ENCODE measurements at regions not wholly inside any gene's neighbourhood (a gene's known extent, or its start where the extent isn't known, plus 50 kb on each side); places are given as distances from the start of the nearest gene placed in this dataset.

GRCh38 chr2:176626796-176627195, 357.6 kb downstream of the MTX2 start:
- CTCF ChIA-PET = no interaction called here
- no peak for TF ChIP-seq CTCF (IDR thresholded peaks at IDR 0.05; ENCODE audit: insufficient read depth in 1 of 2, low read depth in 1 of 2, low read length in 1 of 2, severe bottlenecking in 1 of 2, unreplicated experiment in 1 of 2)
- Mint-ChIP-seq H3K27ac (ENCODE audit: unreplicated experiment) (no peak overlapping the region), H3K36me3 (ENCODE audit: insufficient read depth, unreplicated experiment) (no peaks in the 10 kb centered on the region), H3K9me3 (ENCODE audit: unreplicated experiment) (no peaks in the 10 kb centered on the region), H3K27me3 (ENCODE audit: insufficient read depth, unreplicated experiment) (peaks cover 26% of the 10 kb centered on the region), H3K4me1 (ENCODE audit: low read depth, unreplicated experiment) (no peaks in the 10 kb centered on the region), H3K4me3 (ENCODE audit: unreplicated experiment) (no peak overlapping the region)
- Histone ChIP-seq H3K4me1 (no peaks in the 10 kb centered on the region), H3K9me3 (no peaks in the 10 kb centered on the region), H3K4me3 (ENCODE audit: low read depth, low read length) (no peak overlapping the region), H3K36me3 (ENCODE audit: control insufficient read depth, insufficient read depth, low read length) (no peaks in the 10 kb centered on the region), H3K27me3 (replicated peaks; ENCODE audit: control insufficient read depth, insufficient read depth, low read length) (no peaks in the 10 kb centered on the region; the same call in 1 of the 2 replicates)
- POLR2A ChIA-PET = no interaction called here
- no peak for DNase-seq
- intact Hi-C loops (cut with micrococcal nuclease; ENCODE audit: unreplicated experiment) = no loop called here
- BruUV-seq (replicated peaks) = no TSS peak

- POLR2A ChIA-PET = no interaction called here
- peaks cover 23% of the 10 kb centered on the region for H3K27me3 Mint-ChIP-seq (ENCODE audit: insufficient read depth, unreplicated experiment)
- H3K4me1 ChIP-seq = no peaks in the 10 kb centered on the region
- H3K4me3 Mint-ChIP-seq (ENCODE audit: unreplicated experiment) = no peak overlapping the region
- no peaks in the 10 kb centered on the region for H3K36me3 ChIP-seq (ENCODE audit: control insufficient read depth, insufficient read depth, low read length)
- no peak for DNase-seq
- no peaks in the 10 kb centered on the region for H3K4me1 Mint-ChIP-seq (ENCODE audit: low read depth, unreplicated experiment)
- H3K9me3 ChIP-seq = no peaks in the 10 kb centered on the region
- no peaks in the 10 kb centered on the region; the same call in 1 of the 2 replicates for H3K27me3 ChIP-seq (replicated peaks; ENCODE audit: control insufficient read depth, insufficient read depth, low read length)
- H3K9me3 Mint-ChIP-seq (ENCODE audit: unreplicated experiment) = no peaks in the 10 kb centered on the region
- H3K4me3 ChIP-seq (ENCODE audit: low read depth, low read length) = no peak overlapping the region
- H3K27ac Mint-ChIP-seq (ENCODE audit: unreplicated experiment) = no peak overlapping the region
- CTCF ChIA-PET = no interaction called here
- intact Hi-C loops (cut with micrococcal nuclease; ENCODE audit: unreplicated experiment) = no loop called here
- no peaks in the 10 kb centered on the region for H3K36me3 Mint-ChIP-seq (ENCODE audit: insufficient read depth, unreplicated experiment)
- TF ChIP-seq CTCF (IDR thresholded peaks at IDR 0.05; ENCODE audit: insufficient read depth in 1 of 2, low read depth in 1 of 2, low read length in 1 of 2, severe bottlenecking in 1 of 2, unreplicated experiment in 1 of 2) = no peak
- BruUV-seq (replicated peaks) = no TSS peak
Measured at GRCh38 chr2:176628438-176628837, 359.2 kb downstream of the MTX2 start.

GRCh38 chr2:176633754-176634153, 364.5 kb downstream of the MTX2 start:
- no TSS peak for BruUV-seq (replicated peaks)
- Mint-ChIP-seq H3K27ac (ENCODE audit: unreplicated experiment) (no peak overlapping the region), H3K4me3 (ENCODE audit: unreplicated experiment) (no peak overlapping the region), H3K36me3 (ENCODE audit: insufficient read depth, unreplicated experiment) (no peaks in the 10 kb centered on the region), H3K9me3 (ENCODE audit: unreplicated experiment) (no peaks in the 10 kb centered on the region), H3K4me1 (ENCODE audit: low read depth, unreplicated experiment) (no peaks in the 10 kb centered on the region), H3K27me3 (ENCODE audit: insufficient read depth, unreplicated experiment) (peaks cover 9% of the 10 kb centered on the region)
- no peak for DNase-seq
- no peaks in the 10 kb centered on the region for H3K36me3 ChIP-seq (ENCODE audit: control insufficient read depth, insufficient read depth, low read length)
- H3K4me3 ChIP-seq (ENCODE audit: low read depth, low read length) = no peak overlapping the region
- intact Hi-C loops (cut with micrococcal nuclease; ENCODE audit: unreplicated experiment) = loop anchor here (10.0 kb wide), 3 partner anchors 179 to 511 kb away; no protein-coding TSS in a partner anchor
- no peak for TF ChIP-seq CTCF (IDR thresholded peaks at IDR 0.05; ENCODE audit: insufficient read depth in 1 of 2, low read depth in 1 of 2, low read length in 1 of 2, severe bottlenecking in 1 of 2, unreplicated experiment in 1 of 2)
- CTCF ChIA-PET = no interaction called here
- POLR2A ChIA-PET = no interaction called here
- H3K27me3 ChIP-seq (replicated peaks; ENCODE audit: control insufficient read depth, insufficient read depth, low read length) = no peaks in the 10 kb centered on the region
- H3K9me3 ChIP-seq = no peaks in the 10 kb centered on the region
- H3K4me1 ChIP-seq = no peaks in the 10 kb centered on the region

All from Caco-2 (cell line).